ENCODE measurements at regions not wholly inside any gene's neighbourhood (a gene's known extent, or its start where the extent isn't known, plus 50 kb on each side); places are given as distances from the start of the nearest gene placed in this dataset.

GRCh38 chr5:68522863-68523262 is 307.3 kb downstream of the PIK3R1 start:
- no peak overlapping the region for H2AFZ ChIP-seq (ENCODE audit: low read depth, low read length, poor library complexity, severe bottlenecking)
- intact Hi-C loops (cut with micrococcal nuclease), result no loop called here
- H3K9ac ChIP-seq (ENCODE audit: low read length), result no peak overlapping the region
- no peaks in the 10 kb centered on the region for H3K79me2 ChIP-seq (ENCODE audit: insufficient read depth, low read length)
- H3K27ac ChIP-seq (ENCODE audit: low read depth, low read length), result no peak overlapping the region
- no peak for TF ChIP-seq ZNF274 (IDR thresholded peaks at IDR 0.05; ENCODE audit: low read depth, low read length)
- TF ChIP-seq CEBPB (IDR thresholded peaks at IDR 0.05; ENCODE audit: low read depth), result no peak
- no peak for TF ChIP-seq ELF1 (IDR thresholded peaks at IDR 0.05; ENCODE audit: borderline replicate concordance, low read depth)
- TF ChIP-seq, protein P1, sequence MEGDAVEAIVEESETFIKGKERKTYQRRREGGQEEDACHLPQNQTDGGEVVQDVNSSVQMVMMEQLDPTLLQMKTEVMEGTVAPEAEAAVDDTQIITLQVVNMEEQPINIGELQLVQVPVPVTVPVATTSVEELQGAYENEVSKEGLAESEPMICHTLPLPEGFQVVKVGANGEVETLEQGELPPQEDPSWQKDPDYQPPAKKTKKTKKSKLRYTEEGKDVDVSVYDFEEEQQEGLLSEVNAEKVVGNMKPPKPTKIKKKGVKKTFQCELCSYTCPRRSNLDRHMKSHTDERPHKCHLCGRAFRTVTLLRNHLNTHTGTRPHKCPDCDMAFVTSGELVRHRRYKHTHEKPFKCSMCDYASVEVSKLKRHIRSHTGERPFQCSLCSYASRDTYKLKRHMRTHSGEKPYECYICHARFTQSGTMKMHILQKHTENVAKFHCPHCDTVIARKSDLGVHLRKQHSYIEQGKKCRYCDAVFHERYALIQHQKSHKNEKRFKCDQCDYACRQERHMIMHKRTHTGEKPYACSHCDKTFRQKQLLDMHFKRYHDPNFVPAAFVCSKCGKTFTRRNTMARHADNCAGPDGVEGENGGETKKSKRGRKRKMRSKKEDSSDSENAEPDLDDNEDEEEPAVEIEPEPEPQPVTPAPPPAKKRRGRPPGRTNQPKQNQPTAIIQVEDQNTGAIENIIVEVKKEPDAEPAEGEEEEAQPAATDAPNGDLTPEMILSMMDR (IDR thresholded peaks at IDR 0.05 in 2 of 3, conservative IDR thresholded peaks at IDR 0.05 in 1 of 3; ENCODE audit: borderline replicate concordance in 1 of 3, insufficient read depth in 1 of 3, low read depth in 2 of 3, low read length in 2 of 3), result no peak
- no peak for TF ChIP-seq CBX3 (IDR thresholded peaks at IDR 0.05; ENCODE audit: low read depth)
- no peak for TF ChIP-seq EZH2phosphoT487 (IDR thresholded peaks at IDR 0.05; ENCODE audit: borderline replicate concordance)
- no peak for TF ChIP-seq TCF7L2 (IDR thresholded peaks at IDR 0.05; ENCODE audit: borderline replicate concordance, extremely low read depth, insufficient read depth, insufficient read length)
- no peak for TF ChIP-seq EGR1 (IDR thresholded peaks at IDR 0.05; ENCODE audit: low read depth)
- TF ChIP-seq JUND (IDR thresholded peaks at IDR 0.05), result no peak
- TF ChIP-seq YY1 (IDR thresholded peaks at IDR 0.05; ENCODE audit: extremely low read depth, insufficient replicate concordance, low read depth, low read length), result no peak
- no peak for TF ChIP-seq ZFX (IDR thresholded peaks at IDR 0.05)
- no peak for TF ChIP-seq SIN3A (IDR thresholded peaks at IDR 0.05; ENCODE audit: low read depth)
- no peaks in the 10 kb centered on the region for H3K36me3 ChIP-seq (ENCODE audit: control insufficient read depth in 1 of 2, insufficient read depth in 2 of 2, low read length in 2 of 2)
- ChIA-PET POLR2A (no interaction called here), CTCF (no interaction called here), RAD21 (ENCODE audit: low non-redundant PET in 1 of 2, low total read pairs in 2 of 2, uncharacterized antibody in 2 of 2, unreplicated experiment in 2 of 2) (no interaction called here)
- H3K4me3 ChIP-seq (replicated peaks in 1 of 2; ENCODE audit: low read depth in 1 of 2, low read length in 2 of 2), result no peak overlapping the region
- 0 out of 2 replicates have a peak, but pooled peaks cover 3% of the 10 kb centered on the region for H3K9me2 ChIP-seq (ENCODE audit: insufficient read depth)
- BruUV-seq (replicated peaks), result no TSS peak
- H3K9me3 ChIP-seq (ENCODE audit: control insufficient read depth in 1 of 2, insufficient read depth in 1 of 2, low read depth in 1 of 2, low read length in 2 of 2), result no peaks in the 10 kb centered on the region
- no peak for DNase-seq (ENCODE audit: low read depth, low spot score)
- no peaks in the 10 kb centered on the region for H3K4me1 ChIP-seq (ENCODE audit: control insufficient read depth in 1 of 2, insufficient read depth in 2 of 2, low read length in 2 of 2)
- no peaks in the 10 kb centered on the region for H4K20me1 ChIP-seq (ENCODE audit: insufficient read depth)
- ATAC-seq, result no peak
- no peaks in the 10 kb centered on the region for H3K27me3 ChIP-seq (ENCODE audit: insufficient read depth, low read length)
- H3K4me2 ChIP-seq (ENCODE audit: low read length), result no peak overlapping the region

Data from HCT116 (cell line).